Uterus (tissue), 3 donors: ENCODE measurements at regions not wholly inside any gene's neighbourhood (a gene's known extent, or its start where the extent isn't known, plus 50 kb on each side); places are given as distances from the start of the nearest gene placed in this dataset.

Experiments
- DNase-seq, 2 donors: peaks; one replicate each; pipeline ENCODE4 v3.0.0-alpha.2; 2019 to 2020
- H3K27ac ChIP-seq, 2 donors: fragments of 200-600 bp; sonication (generic); 1 replicate in 1 of 2; 2 replicates in 1 of 2; pipeline ENCODE4 v1.5.1; 2016 to 2018
- H3K27me3 ChIP-seq, 2 donors: fragments of 200-600 bp; sonication (generic); one replicate each; pipeline ENCODE4 v1.5.1; 2018 to 2019; ENCODE audit warnings: control low read depth in 1 of 2
- H3K36me3 ChIP-seq, 2 donors: fragments of 200-600 bp; sonication (generic); one replicate each; pipeline ENCODE4 v1.5.1; 2019; ENCODE audit warnings: control low read depth in 1 of 2
- H3K4me1 ChIP-seq, 2 donors: fragments of 200-600 bp; sonication (generic); one replicate each; pipeline ENCODE4 v1.5.1; 2018 to 2019; ENCODE audit warnings: control low read depth in 1 of 2
- H3K4me3 ChIP-seq, 2 donors: fragments of 200-600 bp; sonication (generic); 1 replicate in 1 of 2; 2 replicates in 1 of 2; pipeline ENCODE4 v1.5.1; 2018 to 2019; ENCODE audit warnings: mild to moderate bottlenecking in 1 of 2
- H3K9me3 ChIP-seq, 2 donors: fragments of 200-600 bp; sonication (generic); one replicate each; pipeline ENCODE4 v1.5.1; 2019; ENCODE audit warnings: control low read depth in 1 of 2
- POLR2A ChIP-seq, 2 donors: fragments of 450-650 bp; IDR thresholded peaks; one replicate each; pipeline ENCODE4 v1.6.1; 2016; ENCODE audit warnings: antibody characterized with exemption in 2 of 2, mild to moderate bottlenecking in 1 of 2, moderate library complexity in 1 of 2
- intact Hi-C: fragments of 100-400 bp; cut with DNase I; formaldehyde crosslinking; loops from one replicate; pipeline ENCODE4 v1.15.1; 2023; ENCODE audit warnings: low total_unique reads
- TF ChIP-seq, protein P1 (sequence below), 4 experiments: fragments of 200-600 bp in 2 of 4; fragments of 450-650 bp in 2 of 4; sonication (generic) in 2 of 4; IDR thresholded peaks; one replicate each; pipeline ENCODE4 v1.5.1; 2016 to 2019; ENCODE audit warnings: antibody characterized with exemption in 4 of 4, mild to moderate bottlenecking in 2 of 4, moderate library complexity in 1 of 4
- donor health status: DM: yes; HTN: yes; CAD: no.

DNA sequence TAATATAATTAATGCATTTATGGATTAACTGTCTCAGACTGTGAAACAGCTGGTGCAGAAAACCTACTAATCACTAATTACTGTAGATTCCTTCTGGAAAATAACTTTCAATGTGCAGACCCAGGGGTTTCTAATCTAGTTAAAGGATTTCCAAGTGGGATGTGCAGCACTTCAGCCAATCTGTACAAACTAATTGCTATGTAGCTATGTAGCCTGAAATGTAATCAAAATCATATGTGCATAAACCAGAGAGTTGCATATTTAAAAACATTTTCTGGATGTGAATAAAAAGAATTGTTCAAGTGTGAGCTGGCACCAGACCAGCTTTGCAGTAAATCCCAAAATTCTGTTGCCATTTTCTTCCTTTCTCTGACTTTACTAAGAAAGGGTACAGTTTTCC lies 127.5 kb upstream of the CD96 start:
- Histone ChIP-seq H3K27ac (no peak overlapping the region), H3K4me1 (no peaks in the 10 kb centered on the region), H3K36me3 (no peaks in the 10 kb centered on the region), H3K27me3 (no peaks in the 10 kb centered on the region), H3K9me3 (no peaks in the 10 kb centered on the region), H3K4me3 (no peak overlapping the region)
- DNase-seq, result no peak
- intact Hi-C loops, result no loop called here
- TF ChIP-seq, protein P1, sequence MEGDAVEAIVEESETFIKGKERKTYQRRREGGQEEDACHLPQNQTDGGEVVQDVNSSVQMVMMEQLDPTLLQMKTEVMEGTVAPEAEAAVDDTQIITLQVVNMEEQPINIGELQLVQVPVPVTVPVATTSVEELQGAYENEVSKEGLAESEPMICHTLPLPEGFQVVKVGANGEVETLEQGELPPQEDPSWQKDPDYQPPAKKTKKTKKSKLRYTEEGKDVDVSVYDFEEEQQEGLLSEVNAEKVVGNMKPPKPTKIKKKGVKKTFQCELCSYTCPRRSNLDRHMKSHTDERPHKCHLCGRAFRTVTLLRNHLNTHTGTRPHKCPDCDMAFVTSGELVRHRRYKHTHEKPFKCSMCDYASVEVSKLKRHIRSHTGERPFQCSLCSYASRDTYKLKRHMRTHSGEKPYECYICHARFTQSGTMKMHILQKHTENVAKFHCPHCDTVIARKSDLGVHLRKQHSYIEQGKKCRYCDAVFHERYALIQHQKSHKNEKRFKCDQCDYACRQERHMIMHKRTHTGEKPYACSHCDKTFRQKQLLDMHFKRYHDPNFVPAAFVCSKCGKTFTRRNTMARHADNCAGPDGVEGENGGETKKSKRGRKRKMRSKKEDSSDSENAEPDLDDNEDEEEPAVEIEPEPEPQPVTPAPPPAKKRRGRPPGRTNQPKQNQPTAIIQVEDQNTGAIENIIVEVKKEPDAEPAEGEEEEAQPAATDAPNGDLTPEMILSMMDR (IDR thresholded peaks at IDR 0.05), result no peak
- TF ChIP-seq POLR2A (IDR thresholded peaks at IDR 0.05), result no peak

DNA sequence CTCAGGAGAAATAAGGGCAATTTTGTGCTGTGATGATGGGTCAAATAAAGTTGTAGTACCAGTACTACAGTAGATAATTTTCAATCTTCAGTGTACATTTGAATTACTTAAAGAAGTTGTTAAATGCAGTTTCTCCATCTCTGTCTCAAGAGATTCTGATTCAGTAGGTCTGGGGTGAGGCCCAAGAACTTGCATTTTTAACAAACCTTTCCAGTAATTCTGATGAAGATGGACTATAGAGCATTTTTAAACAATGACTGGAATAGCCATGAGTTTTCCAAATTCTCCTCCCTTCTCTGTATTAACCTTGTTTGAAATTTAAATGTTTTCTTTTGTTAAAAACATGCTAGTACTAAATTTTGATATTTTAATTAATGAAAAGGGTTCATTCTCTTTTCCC lies 127.0 kb upstream of the CD96 start:
- DNase-seq, result no peak
- H3K4me3 ChIP-seq, result no peak overlapping the region
- no peak overlapping the region for H3K27ac ChIP-seq
- TF ChIP-seq, protein P1 (IDR thresholded peaks at IDR 0.05), result no peak
- H3K36me3 ChIP-seq, result no peaks in the 10 kb centered on the region
- intact Hi-C loops, result no loop called here
- H3K27me3 ChIP-seq, result no peaks in the 10 kb centered on the region
- H3K9me3 ChIP-seq, result no peaks in the 10 kb centered on the region
- no peaks in the 10 kb centered on the region for H3K4me1 ChIP-seq

DNA sequence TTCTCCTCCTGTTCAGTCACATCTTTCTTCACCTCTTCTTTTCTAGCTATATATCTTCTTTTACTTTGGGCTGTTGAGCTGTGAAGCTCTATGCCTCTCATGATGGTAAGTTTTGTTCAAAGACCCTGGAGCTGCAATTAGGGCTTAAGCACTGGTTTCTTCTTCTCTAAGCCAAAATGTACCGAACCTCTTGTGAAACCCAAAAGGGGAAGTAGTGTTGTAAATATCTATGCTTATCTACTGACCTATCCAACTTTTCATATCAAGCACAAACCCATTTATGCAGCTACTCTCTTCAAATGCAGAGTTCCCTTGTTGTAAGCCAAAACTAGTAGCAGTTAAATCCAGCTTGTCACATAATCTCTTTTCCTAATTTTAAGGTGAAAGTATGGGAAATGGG lies 123.6 kb upstream of the CD96 start:
- intact Hi-C loops, result no loop called here
- Histone ChIP-seq H3K36me3 (no peaks in the 10 kb centered on the region), H3K27me3 (no peaks in the 10 kb centered on the region), H3K27ac (no peak overlapping the region), H3K4me1 (no peaks in the 10 kb centered on the region), H3K4me3 (no peak overlapping the region), H3K9me3 (no peaks in the 10 kb centered on the region)
- DNase-seq, result no peak
- TF ChIP-seq, protein P1 (IDR thresholded peaks at IDR 0.05), result no peak
- no peak for TF ChIP-seq POLR2A (IDR thresholded peaks at IDR 0.05)

DNA sequence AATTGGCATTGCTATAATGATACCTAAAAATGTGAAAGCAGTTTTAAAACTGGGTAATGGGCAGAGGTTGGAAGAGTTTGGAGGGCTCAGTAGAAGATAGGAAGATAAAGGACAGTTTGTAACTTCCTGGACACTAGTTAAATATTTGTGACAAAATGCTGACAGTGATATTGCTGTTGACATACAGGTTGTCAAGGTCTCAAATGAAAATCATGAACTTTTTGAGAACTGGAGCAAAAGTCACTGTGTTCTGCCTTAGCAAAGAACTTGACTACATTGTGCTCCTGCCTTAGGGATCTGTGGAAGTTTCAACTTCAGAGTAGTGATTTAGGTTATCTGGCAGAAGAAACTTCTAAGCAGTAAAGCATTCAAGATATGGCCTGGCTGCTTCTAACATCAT lies 113.7 kb upstream of the CD96 start:
- no peaks in the 10 kb centered on the region for H3K9me3 ChIP-seq
- no peak for DNase-seq
- no peaks in the 10 kb centered on the region for H3K27me3 ChIP-seq
- intact Hi-C loops, result no loop called here
- H3K4me1 ChIP-seq, result no peaks in the 10 kb centered on the region
- no peak overlapping the region for H3K27ac ChIP-seq
- TF ChIP-seq POLR2A (IDR thresholded peaks at IDR 0.05), result no peak
- TF ChIP-seq, protein P1 (IDR thresholded peaks at IDR 0.05), result no peak
- no peak overlapping the region for H3K4me3 ChIP-seq
- H3K36me3 ChIP-seq, result no peaks in the 10 kb centered on the region

DNA sequence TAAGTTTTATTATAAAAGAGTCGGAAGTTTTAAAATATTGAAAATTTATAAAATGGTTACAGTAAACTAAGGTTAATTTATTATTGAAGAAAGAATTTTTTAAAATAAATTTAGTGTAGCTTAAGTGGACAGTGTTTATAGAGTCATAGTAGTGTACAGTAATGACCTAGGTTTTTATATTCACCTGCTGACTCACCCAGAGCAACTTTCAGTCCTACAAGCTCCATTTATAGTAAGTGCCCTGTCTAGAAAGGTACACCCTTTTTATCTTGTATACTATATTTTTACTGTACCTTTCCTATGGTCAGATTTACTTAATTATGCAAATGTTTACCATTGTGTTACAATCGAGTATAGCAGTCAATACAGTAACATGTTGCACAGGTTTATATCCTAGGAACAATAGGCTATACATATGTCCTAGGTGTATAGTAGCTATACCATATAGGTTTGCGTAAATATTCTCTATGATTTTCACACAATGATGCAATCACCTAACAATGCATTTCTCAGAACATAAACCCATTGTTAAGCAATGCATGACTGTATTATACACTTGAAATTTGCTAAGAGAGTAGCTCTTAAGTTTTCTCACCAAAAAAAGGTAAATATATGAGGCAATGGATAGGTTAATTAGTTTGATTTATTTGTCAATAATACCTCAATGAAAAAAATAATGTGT lies 106.9 kb upstream of the CD96 start:
- H3K36me3 ChIP-seq, result no peaks in the 10 kb centered on the region
- TF ChIP-seq POLR2A (IDR thresholded peaks at IDR 0.05), result no peak
- TF ChIP-seq, protein P1 (IDR thresholded peaks at IDR 0.05), result no peak
- H3K27ac ChIP-seq, result no peak overlapping the region
- DNase-seq, result no peak
- H3K4me3 ChIP-seq, result no peak overlapping the region
- no peaks in the 10 kb centered on the region for H3K4me1 ChIP-seq
- intact Hi-C loops, result no loop called here
- H3K9me3 ChIP-seq, result no peaks in the 10 kb centered on the region
- no peaks in the 10 kb centered on the region for H3K27me3 ChIP-seq
